GM21423 (cell line): ENCODE measurements at regions not wholly inside any gene's neighbourhood (a gene's known extent, or its start where the extent isn't known, plus 50 kb on each side); places are given as distances from the start of the nearest gene placed in this dataset.
"Not testable (repeated sequence)": the region's sequence is repeated elsewhere in the genome, so short reads cannot be mapped to it uniquely, and the experiment has no call there.

Source experiments
- ATAC-seq: cut with Tn5 transposase; IDR thresholded peaks from one replicate; pipeline ENCODE4 v1.9.1; 2021; ENCODE audit warnings: mild to moderate bottlenecking, moderate library complexity; ENCODE audit not compliant: unreplicated experiment

DNA sequence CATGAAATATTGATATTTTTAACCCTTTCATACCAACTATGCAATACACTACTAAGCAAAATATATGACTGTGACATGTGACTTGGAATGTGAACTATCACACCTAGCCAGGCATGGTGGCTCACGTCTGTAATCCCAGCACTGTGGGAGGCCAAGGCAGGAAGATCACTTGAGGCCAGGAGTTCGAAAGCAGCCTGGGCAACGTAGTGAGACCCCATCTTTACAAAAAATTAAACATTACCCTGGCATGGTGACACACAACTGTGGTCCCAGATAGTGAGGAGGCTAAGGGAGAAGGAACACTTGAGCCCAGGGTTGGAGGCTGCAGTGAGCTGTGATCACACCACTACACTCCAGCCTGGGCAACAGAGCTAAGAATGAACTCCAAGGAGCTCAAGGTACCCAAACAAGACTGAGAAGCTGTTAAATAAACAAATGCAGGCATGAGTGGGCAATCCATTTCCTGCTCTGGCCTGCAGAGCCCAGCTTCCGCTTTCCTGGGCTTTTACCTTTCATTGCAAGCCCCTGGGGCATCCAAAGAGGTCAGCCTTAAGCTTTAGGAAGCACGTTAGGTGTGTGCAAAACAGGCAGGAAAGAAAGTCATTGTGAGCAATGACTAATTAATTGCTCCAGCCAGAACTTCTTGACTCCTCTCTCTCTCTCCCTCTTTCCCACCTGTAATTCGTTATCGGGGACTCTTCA is 162.1 kb upstream of the FOXK1 start:
- no peak for ATAC-seq

DNA sequence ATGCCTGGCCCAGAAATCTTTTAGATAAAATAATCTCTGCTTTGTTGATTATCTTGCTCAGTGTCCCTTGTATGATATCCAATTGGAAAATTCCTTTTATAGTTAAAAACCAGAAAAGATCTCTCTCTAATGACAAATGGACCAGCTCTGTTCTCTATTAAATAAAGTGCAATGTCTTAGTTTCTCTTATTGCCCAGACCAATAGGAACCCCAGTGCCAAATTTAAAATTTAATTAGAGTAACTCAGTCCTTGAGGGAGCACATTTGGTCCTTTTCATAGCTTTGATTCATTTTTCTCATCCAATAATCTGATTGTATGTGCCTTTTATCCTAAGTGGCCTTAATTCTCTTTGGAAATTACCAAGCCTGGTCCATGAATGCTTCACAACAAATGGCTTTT is 158.9 kb upstream of the FOXK1 start:
- no peak for ATAC-seq

DNA sequence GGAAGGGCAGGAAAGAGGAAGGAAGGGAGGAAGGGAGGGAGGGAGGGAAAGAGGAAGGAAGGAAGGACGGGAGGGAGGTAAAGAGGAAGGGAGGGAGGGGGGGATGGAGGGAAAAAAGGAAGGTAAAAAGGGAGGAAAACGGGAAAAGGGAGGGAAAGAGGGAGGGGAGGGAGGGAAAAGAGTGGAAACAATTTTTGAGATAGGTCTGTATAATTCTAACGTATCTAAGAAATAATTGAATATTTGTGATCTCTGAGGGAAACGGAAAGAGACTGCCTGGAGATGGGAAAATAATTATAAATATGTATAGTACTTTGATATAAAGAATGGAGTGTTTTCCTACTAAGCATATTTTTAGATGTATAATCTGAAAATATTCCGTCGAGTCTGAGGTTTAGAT is 158.2 kb upstream of the FOXK1 start:
- no peak for ATAC-seq

DNA sequence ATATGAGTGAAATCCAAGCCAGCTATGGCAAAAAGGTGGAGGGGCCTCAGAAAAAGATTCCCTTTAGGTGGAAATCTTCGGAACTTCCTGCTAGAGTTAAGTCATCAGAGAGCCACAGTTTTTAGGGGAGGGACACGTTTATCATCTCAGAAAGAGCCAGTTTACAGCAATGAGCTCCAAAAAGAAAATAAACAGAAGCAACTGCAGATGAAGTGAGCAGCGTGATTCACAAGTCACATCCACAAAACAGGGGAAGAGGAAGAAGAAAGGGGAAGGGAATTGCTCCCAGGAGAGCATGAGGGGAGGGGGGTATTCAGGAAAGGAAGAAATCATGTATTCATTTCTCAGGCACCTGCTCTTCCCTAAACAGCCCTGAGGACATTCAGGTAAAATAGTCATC is 156.2 kb upstream of the FOXK1 start:
- no peak for ATAC-seq

DNA sequence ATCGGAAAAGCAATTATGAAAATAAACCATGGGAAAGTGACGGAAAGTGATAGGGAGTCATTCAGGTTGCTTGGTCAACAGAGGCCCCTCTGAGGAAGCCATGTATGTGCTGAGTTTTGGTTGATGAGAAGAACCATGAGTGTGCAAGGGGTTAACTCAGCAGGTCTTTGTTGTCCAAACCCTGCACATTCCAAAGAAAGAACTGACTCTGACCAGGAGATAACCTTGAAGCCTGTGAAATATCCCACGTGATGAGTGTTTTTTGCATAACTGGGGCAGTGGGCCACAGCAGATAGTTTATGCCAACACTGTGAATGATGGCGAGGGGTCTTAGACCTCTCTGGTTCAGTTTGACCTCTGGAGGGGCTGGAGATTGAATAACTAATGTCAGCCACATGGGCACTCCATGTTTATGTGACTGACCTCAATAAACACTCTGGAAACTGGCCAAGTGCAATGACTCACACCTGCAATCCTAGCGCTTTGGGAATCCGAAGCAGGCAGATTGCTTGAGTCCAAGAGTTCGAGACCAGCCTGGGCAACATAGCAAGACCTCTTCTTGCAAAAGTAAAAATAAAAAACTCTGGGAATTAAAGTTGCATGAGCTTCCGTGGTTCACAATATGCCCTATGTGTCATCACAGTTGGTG is 154.0 kb upstream of the FOXK1 start:
- ATAC-seq, result no peak

DNA sequence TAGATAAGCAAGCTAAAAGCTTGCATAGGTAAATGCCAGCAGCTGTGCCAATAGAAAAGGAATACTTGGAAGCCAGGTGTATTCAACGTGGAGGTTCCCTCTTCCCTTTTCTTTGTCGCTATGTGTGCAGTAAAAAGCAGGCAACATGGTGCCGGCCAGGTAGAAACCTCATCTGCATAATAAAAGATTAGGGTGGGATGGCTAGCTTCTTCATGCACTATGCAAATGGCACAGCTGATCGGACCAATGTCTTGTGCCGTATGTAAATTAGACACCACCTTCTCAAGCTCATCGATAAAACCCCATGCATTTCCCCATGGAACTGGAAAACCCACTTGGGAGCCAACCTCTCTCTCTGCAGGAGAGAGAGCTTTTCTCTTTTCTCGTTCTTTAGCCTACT is 150.9 kb upstream of the FOXK1 start:
- no peak for ATAC-seq

DNA sequence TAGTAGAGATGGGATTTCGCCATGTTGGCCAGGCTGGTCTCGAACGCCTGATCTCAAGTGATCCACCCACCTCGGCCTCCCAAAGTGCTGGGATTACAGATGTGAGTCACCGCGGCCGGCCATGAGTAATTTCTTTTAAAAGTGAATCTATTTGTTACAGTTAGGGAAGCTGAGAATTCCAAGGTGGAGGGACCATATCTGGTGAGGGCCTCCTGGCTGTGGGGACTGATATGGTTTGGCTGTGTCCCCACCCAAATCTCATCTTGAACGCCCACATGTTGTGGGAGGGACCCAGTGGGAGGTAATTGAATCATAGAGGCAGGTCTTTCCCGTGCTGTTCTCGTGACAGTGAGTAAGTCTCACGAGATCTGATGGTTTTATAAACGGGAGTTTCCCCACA is 148.8 kb upstream of the FOXK1 start:
- ATAC-seq, result not testable (repeated sequence)

DNA sequence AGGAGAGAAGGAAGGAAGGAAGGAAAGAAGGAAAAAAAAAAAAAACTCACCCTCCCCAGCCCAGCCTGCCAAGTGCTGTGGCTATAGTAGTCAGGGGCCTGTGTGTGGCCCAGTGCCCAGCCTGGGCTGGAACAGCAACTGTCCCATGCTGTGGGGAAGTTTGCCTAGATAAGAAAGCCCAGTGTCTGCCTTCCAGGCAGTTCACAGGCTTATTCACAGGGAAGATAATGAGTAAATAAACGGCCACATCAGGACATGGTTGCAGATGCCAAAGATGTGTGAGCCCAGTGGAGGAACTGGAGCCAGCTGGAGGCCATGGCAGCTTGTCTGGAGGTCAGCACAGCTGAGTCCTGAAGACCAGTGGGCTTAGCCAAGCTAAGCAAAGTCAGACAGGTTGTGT is 132.4 kb upstream of the FOXK1 start:
- ATAC-seq, result no peak

DNA sequence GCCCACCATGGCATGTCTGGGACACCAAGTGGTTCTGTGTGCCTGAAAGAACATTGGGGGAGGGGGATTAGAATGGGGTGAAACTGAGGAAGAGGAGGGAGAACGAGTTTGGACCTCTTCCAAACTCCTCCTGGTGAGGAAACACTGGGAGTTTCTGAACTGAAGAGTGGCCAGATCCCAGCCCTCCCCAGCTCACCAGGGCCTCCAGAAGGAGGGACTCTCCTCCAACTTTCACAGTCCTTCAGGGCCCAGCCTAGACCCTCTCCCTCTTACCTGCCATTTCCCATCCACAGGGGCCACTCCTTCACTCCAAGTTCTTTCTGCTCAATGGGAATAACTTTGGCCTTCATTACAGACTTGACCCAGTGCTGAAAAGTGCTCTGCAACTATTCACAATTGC is 132.0 kb upstream of the FOXK1 start:
- no peak for ATAC-seq

DNA sequence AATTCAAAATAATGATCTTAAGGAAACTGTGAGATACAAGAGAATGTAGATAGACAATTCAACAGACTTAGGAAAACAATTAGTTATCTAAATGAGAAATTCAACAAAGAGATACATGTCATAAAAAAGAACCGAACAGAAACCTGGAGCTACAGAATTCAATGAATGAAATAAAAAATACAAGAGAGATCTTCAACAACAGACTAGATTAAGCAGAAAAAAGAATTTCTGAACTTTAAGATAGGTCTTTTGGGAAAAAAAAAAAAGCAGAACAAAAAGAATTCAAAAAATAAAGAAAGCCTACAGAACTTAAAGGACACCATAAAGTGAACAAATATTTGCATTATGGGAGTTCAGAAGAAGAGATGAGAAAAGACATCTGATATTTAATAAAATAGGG is 129.1 kb upstream of the FOXK1 start:
- no peak for ATAC-seq

DNA sequence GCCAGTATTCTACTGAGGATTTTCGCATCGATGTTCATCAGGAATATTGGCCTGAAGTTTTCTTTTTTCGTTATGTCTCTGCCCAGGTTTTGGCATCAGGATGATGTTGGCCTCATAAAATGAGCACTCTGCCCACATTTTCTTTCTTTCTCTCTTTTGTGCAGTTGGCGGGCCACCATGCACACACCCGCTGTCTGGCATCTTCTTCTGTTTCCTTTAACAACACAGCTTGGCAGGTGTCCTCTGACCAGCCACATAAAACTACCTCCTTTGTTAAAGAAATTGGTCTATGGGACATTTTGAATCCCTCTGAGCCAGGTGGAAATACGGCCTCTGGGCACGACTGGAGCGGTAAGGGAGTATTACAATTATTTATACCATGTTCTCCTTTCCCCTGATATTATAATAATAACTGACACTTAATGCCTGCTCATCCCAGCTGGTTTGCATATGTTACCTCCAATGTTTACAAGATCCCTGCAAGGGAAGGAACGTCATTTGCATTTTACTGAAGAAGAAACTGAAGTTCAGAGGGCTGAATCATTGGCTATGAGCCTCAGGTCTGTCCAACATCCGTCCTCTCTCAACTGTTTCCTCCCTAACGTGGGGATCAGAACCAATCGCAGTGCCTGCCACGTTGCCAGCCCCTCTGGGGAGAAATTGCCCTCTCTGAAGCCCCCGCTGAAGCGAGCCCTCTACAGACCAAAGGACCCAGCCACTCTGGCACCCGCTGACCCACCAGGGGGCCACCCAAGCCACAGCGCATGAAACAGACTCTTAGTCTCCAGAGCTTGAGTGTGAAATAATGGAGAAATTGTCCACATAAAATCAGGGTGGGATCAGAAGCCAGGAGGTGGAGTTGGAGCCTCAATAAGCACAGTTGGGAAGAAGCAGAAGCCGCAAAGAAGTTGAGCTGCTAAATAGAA is 125.0 kb upstream of the FOXK1 start:
- ATAC-seq, result no peak

DNA sequence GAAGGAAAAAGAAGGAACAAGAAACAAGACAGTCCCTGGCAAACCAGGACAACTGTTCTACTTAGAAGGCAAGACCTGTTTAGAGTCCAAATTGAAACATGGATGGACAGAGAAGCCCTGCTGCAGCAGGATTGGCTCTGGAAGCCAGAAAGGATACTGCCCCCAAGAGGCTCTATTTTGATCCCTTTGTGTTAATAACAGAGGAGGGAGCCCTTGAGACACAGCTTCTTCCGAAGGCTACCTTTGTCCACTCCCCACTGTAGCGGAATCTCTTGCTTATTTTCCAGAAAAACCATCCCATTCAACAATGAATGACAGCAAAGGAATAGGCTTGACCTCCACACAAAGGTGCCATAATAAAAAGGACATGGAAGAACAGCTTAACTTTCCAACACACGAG is 120.3 kb upstream of the FOXK1 start:
- no peak for ATAC-seq

DNA sequence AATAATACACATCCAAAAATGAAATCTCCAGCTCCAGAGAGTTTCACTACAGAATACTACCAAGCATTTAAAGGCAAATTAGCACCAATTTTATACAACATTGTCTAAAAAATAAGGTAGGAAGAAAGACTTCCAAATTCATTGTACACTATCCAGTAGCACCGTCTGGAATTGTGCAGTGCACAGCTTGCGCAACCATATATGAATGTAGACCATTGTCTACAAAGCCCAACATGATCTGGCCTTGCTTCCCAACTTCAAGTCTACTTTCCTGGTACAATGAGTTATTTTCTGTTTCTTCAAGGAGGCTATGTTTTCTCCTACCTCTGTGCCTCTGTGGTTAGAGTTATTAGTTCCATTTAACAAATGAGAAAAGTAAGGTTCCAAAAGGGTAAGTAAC is 115.4 kb upstream of the FOXK1 start:
- no peak for ATAC-seq

DNA sequence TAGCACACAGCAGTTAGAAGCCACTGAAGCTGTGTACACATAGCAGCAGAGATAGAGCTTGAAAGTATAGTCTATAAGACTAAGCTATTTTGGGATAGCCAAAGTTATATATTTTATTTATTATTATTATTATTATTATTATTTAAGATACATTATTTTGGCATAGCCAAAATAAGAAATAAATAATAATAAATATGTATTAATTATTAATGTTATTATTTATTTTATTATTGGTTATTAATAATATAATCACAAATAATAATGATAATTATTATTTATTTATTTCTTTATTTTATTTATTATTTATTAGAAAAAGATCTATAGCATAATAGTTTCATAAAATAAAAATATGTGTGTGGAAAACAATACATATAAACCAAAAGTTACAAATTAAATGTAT is 107.2 kb upstream of the FOXK1 start:
- no peak for ATAC-seq

DNA sequence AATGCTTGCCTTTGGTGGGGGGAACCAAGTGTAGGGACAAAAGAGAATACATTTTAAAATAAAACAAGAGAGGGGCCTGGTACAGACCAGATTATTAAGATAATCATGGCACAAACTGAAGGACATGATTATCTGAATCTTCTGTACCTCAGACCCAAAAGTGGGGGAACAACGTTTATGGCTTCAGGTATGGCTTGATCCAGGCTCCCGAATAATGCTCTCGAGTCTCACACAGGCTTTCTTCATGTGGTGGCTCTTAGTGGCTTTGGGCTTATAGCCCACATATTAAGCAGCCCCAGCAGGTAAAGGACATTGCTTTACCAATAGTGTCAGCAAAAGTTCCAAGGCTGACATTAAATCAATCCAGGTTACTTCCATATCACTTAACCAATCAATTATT is 106.8 kb upstream of the FOXK1 start:
- no peak for ATAC-seq

DNA sequence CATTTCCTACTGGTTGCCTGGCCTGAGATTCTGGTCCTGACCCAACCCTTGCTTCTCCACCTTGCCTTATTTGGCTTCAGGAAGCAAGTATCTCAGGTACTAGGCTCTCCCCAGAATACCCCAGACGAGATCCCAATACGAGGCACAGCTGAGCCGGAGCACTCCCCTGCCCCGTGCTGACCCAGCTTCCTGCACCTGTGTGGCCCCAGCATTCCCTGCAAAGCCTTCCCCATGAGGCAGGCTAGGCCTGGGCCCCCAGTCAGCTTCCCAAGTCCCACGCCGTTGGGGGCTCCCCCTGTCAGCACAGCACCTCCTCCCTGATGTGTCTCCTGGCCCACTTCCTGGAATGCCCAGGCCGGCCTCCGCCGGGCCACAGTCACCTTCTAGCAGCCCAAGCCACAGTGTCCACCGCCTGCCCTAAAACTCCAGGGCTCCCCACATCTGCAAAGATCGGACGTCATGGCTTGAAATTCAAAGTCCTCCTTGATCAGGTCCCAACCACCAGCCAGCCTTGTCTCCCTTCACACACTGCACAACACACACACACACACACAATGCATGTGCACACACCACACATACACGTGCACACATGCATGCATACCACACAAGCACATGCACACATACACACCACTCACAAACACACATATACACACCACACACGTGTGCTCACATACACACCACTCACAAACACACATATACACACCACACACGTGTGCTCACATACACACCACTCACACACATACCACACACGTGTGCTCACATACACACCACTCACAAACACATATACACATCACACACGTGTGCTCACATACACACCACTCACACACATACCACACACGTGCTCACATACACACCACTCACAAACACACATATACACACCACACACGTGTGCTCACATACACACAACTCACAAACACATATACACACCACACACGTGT is 78.9 kb upstream of the FOXK1 start:
- no peak for ATAC-seq

DNA sequence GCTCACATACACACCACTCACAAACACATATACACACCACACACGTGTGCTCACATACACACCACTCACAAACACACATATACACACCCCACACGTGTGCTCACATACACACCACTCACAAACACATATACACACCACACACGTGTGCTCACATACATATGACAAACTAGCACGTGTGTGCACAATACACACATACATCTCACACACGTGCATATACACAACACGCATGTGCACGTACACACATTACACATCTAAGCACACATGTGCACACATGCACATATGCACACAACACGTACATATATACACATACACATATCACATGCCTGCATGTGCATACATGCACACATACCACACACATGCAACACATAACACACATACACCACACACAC is 78.3 kb upstream of the FOXK1 start:
- no peak for ATAC-seq

DNA sequence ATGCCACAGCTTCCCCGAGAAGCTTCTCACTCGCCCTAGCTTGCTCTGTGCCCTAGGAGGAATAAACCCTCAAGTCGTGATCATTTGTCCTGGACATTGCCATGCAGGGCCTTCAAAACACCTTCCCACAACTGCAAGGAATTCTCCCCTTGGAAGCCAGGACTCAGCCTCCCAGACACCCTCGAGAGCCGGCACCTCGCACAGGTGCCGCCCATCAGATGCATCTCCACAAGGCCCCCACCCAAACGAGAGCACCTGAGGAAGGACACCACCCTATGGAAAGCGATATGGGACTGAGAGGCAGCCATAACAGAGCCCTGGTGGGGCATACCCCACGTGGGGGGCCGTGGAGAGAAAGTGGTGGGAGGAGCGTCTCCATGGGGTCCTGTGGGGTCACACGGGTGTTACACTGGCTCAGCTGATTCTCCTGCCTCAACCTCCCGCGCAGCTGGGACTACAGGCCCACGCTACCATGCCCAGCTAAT is 77.6 kb upstream of the FOXK1 start:
- no peak for ATAC-seq

DNA sequence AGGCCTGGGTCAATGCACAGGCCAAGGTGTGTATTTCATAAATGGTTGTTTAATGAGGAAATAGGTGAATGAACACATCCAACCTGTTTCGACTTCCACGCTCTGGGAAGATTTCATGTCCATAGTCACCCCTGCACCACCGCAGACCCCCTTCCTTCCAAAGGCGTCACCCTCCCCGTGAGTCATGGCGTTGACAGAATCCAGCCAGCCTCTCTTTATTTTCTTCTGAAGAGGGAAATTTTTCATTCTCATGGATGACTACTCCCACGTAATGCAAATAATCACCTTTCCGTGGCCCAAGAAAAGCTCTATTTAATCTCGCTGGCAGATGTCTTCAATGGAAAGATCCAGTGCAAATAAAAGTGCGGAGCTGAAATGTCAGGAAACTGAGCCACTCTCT is 75.3 kb upstream of the FOXK1 start:
- no peak for ATAC-seq

DNA sequence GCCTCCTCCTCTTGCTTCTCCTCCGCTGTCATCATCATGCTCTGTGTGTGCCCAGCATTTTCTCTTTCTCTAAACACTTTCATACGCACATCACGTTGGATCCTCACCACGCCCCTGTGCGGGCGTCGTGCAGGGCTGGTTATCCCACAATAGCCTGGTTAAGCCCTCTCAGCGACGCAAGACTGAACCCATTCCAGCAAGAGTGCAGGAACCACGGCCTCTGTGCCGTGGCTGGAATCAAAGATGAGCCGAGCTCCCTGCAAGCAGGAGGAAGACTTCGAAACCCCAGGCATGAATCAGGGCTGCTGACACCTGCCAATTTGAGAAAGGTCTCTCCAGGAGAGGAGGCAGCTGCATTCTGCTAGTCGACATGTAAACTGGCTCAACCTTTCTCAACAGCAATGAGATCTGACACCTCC is 74.8 kb upstream of the FOXK1 start:
- no peak for ATAC-seq

DNA sequence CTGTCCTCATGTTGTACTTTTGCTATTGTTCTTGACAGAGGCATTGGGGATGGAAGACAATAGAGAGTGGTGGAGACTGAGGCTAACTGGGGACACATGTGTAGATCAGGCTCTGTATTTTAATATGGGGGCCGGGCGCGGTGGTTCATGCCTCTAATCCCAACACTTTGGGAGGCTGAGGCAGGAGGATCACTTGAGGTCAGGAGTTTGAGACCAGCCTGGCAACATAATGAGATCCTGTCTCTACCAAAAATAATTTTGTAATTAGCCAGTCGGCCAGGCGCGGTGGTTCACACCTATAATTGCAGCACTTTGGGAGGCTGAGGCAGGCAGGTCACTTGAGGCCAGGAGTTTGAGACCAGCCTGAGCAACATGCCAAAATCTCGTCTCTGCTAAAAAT is 72.5 kb upstream of the FOXK1 start:
- ATAC-seq, result not testable (repeated sequence)
